H9 (cell line): ENCODE measurements at regions not wholly inside any gene's neighbourhood (a gene's known extent, or its start where the extent isn't known, plus 50 kb on each side); places are given as distances from the start of the nearest gene placed in this dataset.

Experiments
- DNase-seq: peaks from one replicate; pipeline ENCODE4 v3.0.0-alpha.2; 2017
- H2AFZ ChIP-seq: one replicate; pipeline ENCODE4 v1.6.1; 2013; ENCODE audit warnings: mild to moderate bottlenecking, low read length, control low read depth, moderate library complexity
- H2AK5ac ChIP-seq: 2 replicates; pipeline ENCODE4 v1.6.1; 2013; ENCODE audit warnings: low read length, control low read depth, mixed read lengths; ENCODE audit not compliant: insufficient read length
- H2BK120ac ChIP-seq: one replicate; pipeline ENCODE4 v1.6.1; 2013; ENCODE audit warnings: low read depth, mild to moderate bottlenecking, low read length, control low read depth, inconsistent platforms; ENCODE audit not compliant: poor library complexity, severe bottlenecking
- H2BK12ac ChIP-seq: 2 replicates; pipeline ENCODE4 v1.6.1; 2013; ENCODE audit warnings: low read length, control low read depth, mixed read lengths, low read depth; ENCODE audit not compliant: insufficient read length
- H2BK15ac ChIP-seq: 2 replicates; pipeline ENCODE4 v1.6.1; 2013; ENCODE audit warnings: low read depth, low read length, control low read depth
- H2BK20ac ChIP-seq: one replicate; pipeline ENCODE4 v1.6.1; 2013; ENCODE audit warnings: low read depth, mild to moderate bottlenecking, low read length, control low read depth, inconsistent platforms; ENCODE audit not compliant: poor library complexity, severe bottlenecking
- H2BK5ac ChIP-seq: 2 replicates; pipeline ENCODE4 v1.6.1; 2013; ENCODE audit warnings: low read length, control low read depth, mixed read lengths; ENCODE audit not compliant: insufficient read length
- H3K14ac ChIP-seq: 2 replicates; pipeline ENCODE4 v1.6.1; 2013; ENCODE audit warnings: low read length, control low read depth; ENCODE audit not compliant: insufficient read depth
- H3K18ac ChIP-seq: 2 replicates; pipeline ENCODE4 v1.6.1; 2013; ENCODE audit warnings: low read depth, mild to moderate bottlenecking, mixed read lengths, low read length, control low read depth; ENCODE audit not compliant: insufficient read length
- H3K23ac ChIP-seq: 2 replicates; pipeline ENCODE4 v1.6.1; 2013; ENCODE audit warnings: low read length, control low read depth, mixed read lengths, low read depth; ENCODE audit not compliant: insufficient read length
- H3K23me2 ChIP-seq: 2 replicates; pipeline ENCODE4 v1.6.1; 2013; ENCODE audit warnings: low read depth, mild to moderate bottlenecking, mixed read lengths, low read length, control low read depth; ENCODE audit not compliant: insufficient read length, poor library complexity, severe bottlenecking
- H3K27ac ChIP-seq: 2 replicates; pipeline ENCODE4 v1.5.1; 2013; ENCODE audit warnings: low read length, control low read depth, mixed read lengths, low read depth; ENCODE audit not compliant: insufficient read length
- H3K27me3 ChIP-seq: 2 replicates; pipeline ENCODE4 v1.6.1; 2013; ENCODE audit warnings: low read length, control low read depth, inconsistent platforms; ENCODE audit not compliant: insufficient read depth
- H3K4ac ChIP-seq: 2 replicates; pipeline ENCODE4 v1.6.1; 2013; ENCODE audit warnings: low read depth, mild to moderate bottlenecking, control low read depth, inconsistent platforms, low read length, moderate library complexity
- H3K4me1 ChIP-seq: 2 replicates; pipeline ENCODE4 v1.6.1; 2013; ENCODE audit warnings: low read length, control low read depth, inconsistent platforms; ENCODE audit not compliant: insufficient read depth
- H3K4me2 ChIP-seq: 2 replicates; pipeline ENCODE4 v1.6.1; 2013; ENCODE audit warnings: low read length, control low read depth, mixed read lengths; ENCODE audit not compliant: insufficient read length, insufficient read depth
- H3K56ac ChIP-seq: 2 replicates; pipeline ENCODE4 v1.6.1; 2013; ENCODE audit warnings: low read depth, mild to moderate bottlenecking, mixed read lengths, low read length, control low read depth; ENCODE audit not compliant: insufficient read length
- H3K79me1 ChIP-seq: 2 replicates; pipeline ENCODE4 v1.6.1; 2013; ENCODE audit warnings: low read depth, mild to moderate bottlenecking, moderate library complexity, low read length, control low read depth, inconsistent platforms; ENCODE audit not compliant: insufficient read depth, poor library complexity, severe bottlenecking
- H3K79me2 ChIP-seq: 2 replicates; pipeline ENCODE4 v1.6.1; 2013; ENCODE audit warnings: low read length, control low read depth, inconsistent platforms; ENCODE audit not compliant: insufficient read depth
- H3K9ac ChIP-seq: 2 replicates; pipeline ENCODE4 v1.6.1; 2013; ENCODE audit warnings: low read length, control low read depth, mixed read lengths; ENCODE audit not compliant: insufficient read length; ENCODE audit errors: extremely low read depth
- H3K9me3 ChIP-seq: one replicate; pipeline ENCODE4 v1.6.1; 2013; ENCODE audit warnings: low read depth, low read length, inconsistent platforms; ENCODE audit not compliant: control insufficient read depth
- H3T11ph ChIP-seq: one replicate; pipeline ENCODE4 v1.6.1; 2013; ENCODE audit warnings: mild to moderate bottlenecking, low read length, control low read depth, inconsistent platforms
- H4K20me1 ChIP-seq: one replicate; pipeline ENCODE4 v1.6.1; 2013; ENCODE audit not compliant: control insufficient read depth, insufficient read length, insufficient read depth
- H4K5ac ChIP-seq: 2 replicates; pipeline ENCODE4 v1.6.1; 2013; ENCODE audit warnings: low read depth, mild to moderate bottlenecking, mixed read lengths, low read length, control low read depth; ENCODE audit not compliant: insufficient read length
- H4K8ac ChIP-seq: replicated peaks from 2 replicates; pipeline ENCODE4 v1.6.1; 2013; ENCODE audit warnings: low read length, control low read depth, mixed read lengths, low read depth; ENCODE audit not compliant: insufficient read length
- H4K91ac ChIP-seq: 2 replicates; pipeline ENCODE4 v1.6.1; 2013; ENCODE audit warnings: low read depth, mild to moderate bottlenecking, moderate library complexity, mixed read lengths, low read length, control low read depth; ENCODE audit not compliant: insufficient read length
- H3K27ac Mint-ChIP-seq, 3 experiments: 2 replicates in 2 of 3; 3 replicates in 1 of 3; pipeline ENCODE4 v1.8.0; 2020 to 2021; ENCODE audit warnings: mixed read lengths in 3 of 3, mild to moderate bottlenecking in 1 of 3, moderate library complexity in 1 of 3
- H3K27me3 Mint-ChIP-seq: 2 replicates; pipeline ENCODE4 v1.8.0; 2021; ENCODE audit warnings: low read depth, mild to moderate bottlenecking, moderate library complexity, mixed read lengths
- H3K36me3 Mint-ChIP-seq, 3 experiments: 2 replicates in 2 of 3; 3 replicates in 1 of 3; pipeline ENCODE4 v1.8.0; 2020 to 2021; ENCODE audit warnings: low read depth in 3 of 3, mixed read lengths in 3 of 3; ENCODE audit not compliant: insufficient read depth in 1 of 3
- H3K4me1 Mint-ChIP-seq, 2 experiments: 2 replicates each; pipeline ENCODE4 v1.8.0; 2020; ENCODE audit warnings: mixed read lengths in 2 of 2
- H3K4me3 Mint-ChIP-seq, 2 experiments: 2 replicates in 1 of 2; 3 replicates in 1 of 2; pipeline ENCODE4 v1.8.0; 2020 to 2021; ENCODE audit warnings: mild to moderate bottlenecking in 2 of 2, mixed read lengths in 2 of 2, moderate library complexity in 1 of 2
- H3K9me3 Mint-ChIP-seq, 2 experiments: 2 replicates in 1 of 2; 3 replicates in 1 of 2; pipeline ENCODE4 v1.8.0; 2020; ENCODE audit warnings: mild to moderate bottlenecking in 2 of 2, mixed read lengths in 2 of 2, moderate library complexity in 1 of 2
- WGBS: extraction: QIAGEN DNeasy Blood & Tissue Kit; methylation state at CpG from one replicate; pipeline ENCODE4 v1.1.7; 2013; ENCODE audit warnings: missing lambda C conversion rate, low lambda C conversion rate, mixed read lengths; ENCODE audit not compliant: insufficient read length; ENCODE audit errors: extremely low coverage; 5-methylcytosine and 5-hydroxymethylcytosine counted together
- TF ChIP-seq, protein P1 (sequence below): fragments of 200-600 bp; sonication (generic); conservative IDR thresholded peaks from 3 replicates; pipeline ENCODE4 v1.8.0; 2021; ENCODE audit warnings: antibody characterized with exemption, mild to moderate bottlenecking

GRCh38 chr3:88385090-88385489 lies 235.3 kb downstream of the C3orf38 start:
- H3K9me3 ChIP-seq: no peaks in the 10 kb centered on the region
- H3K4me1 ChIP-seq: no peaks in the 10 kb centered on the region
- H3K23me2 ChIP-seq: no peaks in the 10 kb centered on the region
- H3K9ac ChIP-seq: no peak overlapping the region
- no peak overlapping the region for H2BK5ac ChIP-seq
- Mint-ChIP-seq H3K27ac (peak overlapping the region in 2 of 3 experiments; percentile 0 to 1; a peak in 2 of 7 replicates), H3K9me3 (peaks cover 0 to 3% of the 10 kb centered on the region in 2 experiments; a peak in 1 of 5 replicates), H3K4me3 (no peak overlapping the region), H3K4me1 (peaks cover 3 to 7% of the 10 kb centered on the region in 2 experiments; a peak in 3 of 4 replicates), H3K36me3 (no peaks in the 10 kb centered on the region; a peak in 1 of 7 replicates), H3K27me3 (no peaks in the 10 kb centered on the region)
- H3K23ac ChIP-seq: no peak overlapping the region
- H4K20me1 ChIP-seq: no peaks in the 10 kb centered on the region
- no peak overlapping the region for H3K18ac ChIP-seq
- H3K27ac ChIP-seq: no peak overlapping the region
- H3K56ac ChIP-seq: no peak overlapping the region
- H3K27me3 ChIP-seq: no peaks in the 10 kb centered on the region
- no CpG with 5 or more reads among the region's 5 CpGs for WGBS
- no peak overlapping the region for H2BK15ac ChIP-seq
- no peak for DNase-seq
- no peak overlapping the region for H3K4ac ChIP-seq
- no peaks in the 10 kb centered on the region for H3K79me2 ChIP-seq
- no peak overlapping the region for H4K8ac ChIP-seq
- no peak overlapping the region for H2AK5ac ChIP-seq
- H3T11ph ChIP-seq: no peak overlapping the region
- H2BK120ac ChIP-seq: no peak overlapping the region
- H2BK20ac ChIP-seq: no peak overlapping the region
- no peak overlapping the region for H2AFZ ChIP-seq
- no peak overlapping the region for H4K5ac ChIP-seq
- no peak overlapping the region for H3K14ac ChIP-seq
- no peak overlapping the region for H2BK12ac ChIP-seq
- no peak overlapping the region for H3K4me2 ChIP-seq
- no peaks in the 10 kb centered on the region for H3K79me1 ChIP-seq
- no peak overlapping the region for H4K91ac ChIP-seq
- TF ChIP-seq, protein P1, sequence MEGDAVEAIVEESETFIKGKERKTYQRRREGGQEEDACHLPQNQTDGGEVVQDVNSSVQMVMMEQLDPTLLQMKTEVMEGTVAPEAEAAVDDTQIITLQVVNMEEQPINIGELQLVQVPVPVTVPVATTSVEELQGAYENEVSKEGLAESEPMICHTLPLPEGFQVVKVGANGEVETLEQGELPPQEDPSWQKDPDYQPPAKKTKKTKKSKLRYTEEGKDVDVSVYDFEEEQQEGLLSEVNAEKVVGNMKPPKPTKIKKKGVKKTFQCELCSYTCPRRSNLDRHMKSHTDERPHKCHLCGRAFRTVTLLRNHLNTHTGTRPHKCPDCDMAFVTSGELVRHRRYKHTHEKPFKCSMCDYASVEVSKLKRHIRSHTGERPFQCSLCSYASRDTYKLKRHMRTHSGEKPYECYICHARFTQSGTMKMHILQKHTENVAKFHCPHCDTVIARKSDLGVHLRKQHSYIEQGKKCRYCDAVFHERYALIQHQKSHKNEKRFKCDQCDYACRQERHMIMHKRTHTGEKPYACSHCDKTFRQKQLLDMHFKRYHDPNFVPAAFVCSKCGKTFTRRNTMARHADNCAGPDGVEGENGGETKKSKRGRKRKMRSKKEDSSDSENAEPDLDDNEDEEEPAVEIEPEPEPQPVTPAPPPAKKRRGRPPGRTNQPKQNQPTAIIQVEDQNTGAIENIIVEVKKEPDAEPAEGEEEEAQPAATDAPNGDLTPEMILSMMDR: no peak
